NCI-H1105 (cell line): ENCODE measurements at regions not wholly inside any gene's neighbourhood (a gene's known extent, or its start where the extent isn't known, plus 50 kb on each side); places are given as distances from the start of the nearest gene placed in this dataset.

Experiments used
- DNase-seq: peaks from one replicate; lab custom pipeline; 2025; lab: John Stamatoyannopoulos, UW

DNA sequence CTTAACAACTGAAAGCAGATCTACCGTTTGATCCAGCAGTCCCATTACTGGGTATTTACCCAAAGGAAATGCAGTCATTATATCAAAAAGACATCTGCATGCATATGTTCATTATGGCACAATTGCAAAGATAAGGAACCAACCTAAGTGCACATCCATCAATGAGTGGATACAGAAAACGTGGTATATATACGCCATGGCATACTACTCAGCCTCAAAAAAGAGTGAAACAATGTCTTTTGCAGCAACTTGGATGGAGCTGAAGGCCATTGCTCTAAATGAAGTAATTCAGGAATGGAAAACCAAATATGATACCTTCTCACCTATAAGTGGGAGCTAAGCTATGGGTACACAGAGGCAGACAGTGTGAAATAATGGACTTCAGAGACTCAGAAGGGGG is 169.3 kb downstream of the ZBTB18 start:
- no peak for DNase-seq

DNA sequence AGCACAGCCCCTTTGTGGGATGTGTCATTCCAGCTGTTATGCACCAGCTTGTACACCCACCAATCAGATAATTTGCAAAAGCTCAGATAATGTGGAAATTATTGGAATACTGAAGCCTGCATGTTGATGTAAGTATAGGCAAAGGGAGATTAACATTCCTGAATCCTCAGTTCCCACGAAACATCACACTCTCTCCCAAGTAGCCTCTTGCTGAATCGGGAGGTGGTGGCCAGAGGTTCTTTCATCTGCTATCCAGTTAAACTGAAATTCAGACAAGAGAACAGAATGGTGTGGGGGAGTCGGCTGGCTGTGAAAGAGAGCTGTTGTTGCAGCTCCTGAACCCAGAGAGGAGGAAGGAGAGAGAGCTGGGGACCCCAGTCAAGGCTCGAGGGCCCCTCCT is 170.9 kb downstream of the ZBTB18 start:
- DNase-seq = no peak

DNA sequence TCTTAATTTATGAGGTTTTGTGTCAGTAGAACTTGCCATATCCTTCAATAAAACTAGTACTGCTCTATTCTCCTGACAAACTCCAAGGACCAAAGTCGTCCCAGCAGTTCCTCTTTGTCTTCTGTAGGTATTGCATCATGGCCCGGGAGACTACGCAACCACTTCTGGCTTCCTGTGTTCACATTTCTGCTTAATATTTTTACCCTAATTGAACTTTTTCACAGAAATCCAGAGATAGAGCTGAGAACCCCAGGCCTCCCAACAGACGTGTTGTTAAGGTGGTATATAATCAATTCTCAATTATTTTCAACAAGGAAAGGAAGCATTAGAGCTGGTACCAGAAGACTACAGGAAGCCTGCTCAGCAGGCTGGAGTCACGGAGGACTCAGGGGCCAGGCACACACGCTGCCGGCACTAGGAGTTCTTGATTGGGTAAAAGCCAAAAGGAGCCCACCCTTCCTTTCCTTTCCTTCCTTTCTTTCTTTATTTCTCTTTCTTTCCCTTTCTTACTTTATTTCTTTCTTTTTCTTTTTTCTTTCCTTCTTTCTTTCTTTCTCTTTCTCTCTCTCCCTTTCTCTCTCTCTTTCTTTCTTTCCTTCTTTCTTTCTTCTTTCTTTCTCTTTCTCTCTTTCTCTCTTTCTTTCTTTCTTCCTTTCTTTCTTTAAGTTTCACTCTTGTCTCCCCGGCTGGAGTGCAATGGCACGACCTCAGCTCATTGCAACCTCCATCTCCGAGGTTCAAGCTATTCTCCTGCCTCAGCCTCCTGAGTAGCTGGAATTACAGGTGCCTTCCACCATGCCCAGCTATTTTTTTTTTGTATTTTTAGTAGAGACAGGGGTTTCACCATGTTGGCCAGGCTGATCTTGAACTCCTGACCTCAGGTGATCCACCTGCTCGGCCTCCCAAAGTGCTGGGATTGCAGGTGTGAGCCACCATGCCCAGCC is 173.7 kb downstream of the ZBTB18 start:
- DNase-seq = no peak

DNA sequence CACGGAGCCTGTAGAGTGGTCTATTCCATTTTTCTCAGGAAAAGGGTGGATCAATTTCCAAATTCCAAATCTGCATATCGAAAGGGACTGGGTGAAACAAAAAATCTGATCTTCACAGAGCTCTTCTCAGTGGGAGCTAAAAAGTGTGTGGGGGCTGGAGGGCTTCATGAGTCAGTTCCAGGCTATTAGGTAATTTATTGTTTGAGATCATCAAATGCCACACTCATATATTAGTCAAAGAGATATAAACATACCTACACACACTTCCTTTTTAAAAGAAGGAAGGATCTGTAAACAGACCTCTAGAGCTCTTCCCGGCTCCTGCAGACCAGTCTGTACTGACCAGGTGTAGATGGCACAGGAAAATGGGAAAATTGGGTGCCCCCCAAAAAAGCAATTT is 175.4 kb downstream of the ZBTB18 start:
- no peak for DNase-seq

DNA sequence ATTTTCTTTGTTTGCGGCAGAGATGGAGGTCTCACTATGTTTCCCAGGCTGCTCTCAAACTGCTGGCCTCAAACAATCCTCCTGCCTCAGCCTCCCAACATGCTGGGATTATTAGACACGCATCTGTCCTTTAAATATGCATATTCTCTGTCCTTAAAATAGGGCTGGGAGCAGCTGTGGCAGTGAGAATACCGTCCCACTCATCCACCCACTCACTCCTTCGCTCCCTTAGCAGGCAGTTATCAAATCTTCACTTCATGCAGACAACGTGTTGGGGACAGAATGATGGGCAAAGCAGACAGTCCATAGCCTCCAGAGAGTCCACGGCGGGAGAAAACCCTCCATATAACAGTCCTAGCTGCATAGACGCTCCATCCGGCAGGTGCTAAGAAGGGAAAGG is 179.4 kb downstream of the ZBTB18 start:
- no peak for DNase-seq

GRCh38 chr1:244231193-244231571 is 180.1 kb downstream of the ZBTB18 start:
- no peak for DNase-seq

DNA sequence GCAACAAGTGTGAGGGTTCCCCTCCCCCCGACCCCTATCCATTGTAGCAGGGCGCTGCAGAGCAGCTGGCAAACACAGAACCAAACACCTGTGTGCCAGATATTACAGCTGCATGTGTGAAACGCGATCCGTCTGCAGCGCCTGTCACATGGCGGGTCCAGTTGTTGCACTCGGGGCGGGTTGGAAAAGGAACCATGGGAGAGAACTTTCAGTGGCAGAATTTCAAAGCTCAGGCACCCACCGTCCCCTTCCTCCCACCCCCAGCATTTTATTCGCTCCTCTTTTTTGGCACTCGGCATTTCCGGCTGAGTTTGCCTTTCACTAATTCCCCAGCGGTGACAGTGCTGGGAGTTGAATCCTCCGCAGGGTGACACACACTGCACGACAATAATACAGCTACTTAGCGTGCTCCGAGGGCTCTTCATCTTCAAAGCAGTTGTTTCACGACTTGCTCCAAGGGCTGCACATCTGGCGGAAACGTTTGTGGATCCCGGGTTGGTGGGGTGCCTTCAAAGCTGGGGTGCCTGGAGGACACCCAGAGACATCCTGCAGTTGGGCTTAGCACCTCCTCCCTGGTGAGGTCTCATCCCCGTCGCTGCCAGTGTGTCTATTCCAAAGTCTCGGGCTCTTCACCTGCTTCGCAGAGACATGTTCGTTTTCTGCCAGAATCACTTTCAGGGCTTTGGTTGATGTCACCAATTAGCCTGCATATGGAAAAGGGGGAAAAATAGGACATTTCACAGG is 180.7 kb downstream of the ZBTB18 start:
- DNase-seq = peak; percentile 73

DNA sequence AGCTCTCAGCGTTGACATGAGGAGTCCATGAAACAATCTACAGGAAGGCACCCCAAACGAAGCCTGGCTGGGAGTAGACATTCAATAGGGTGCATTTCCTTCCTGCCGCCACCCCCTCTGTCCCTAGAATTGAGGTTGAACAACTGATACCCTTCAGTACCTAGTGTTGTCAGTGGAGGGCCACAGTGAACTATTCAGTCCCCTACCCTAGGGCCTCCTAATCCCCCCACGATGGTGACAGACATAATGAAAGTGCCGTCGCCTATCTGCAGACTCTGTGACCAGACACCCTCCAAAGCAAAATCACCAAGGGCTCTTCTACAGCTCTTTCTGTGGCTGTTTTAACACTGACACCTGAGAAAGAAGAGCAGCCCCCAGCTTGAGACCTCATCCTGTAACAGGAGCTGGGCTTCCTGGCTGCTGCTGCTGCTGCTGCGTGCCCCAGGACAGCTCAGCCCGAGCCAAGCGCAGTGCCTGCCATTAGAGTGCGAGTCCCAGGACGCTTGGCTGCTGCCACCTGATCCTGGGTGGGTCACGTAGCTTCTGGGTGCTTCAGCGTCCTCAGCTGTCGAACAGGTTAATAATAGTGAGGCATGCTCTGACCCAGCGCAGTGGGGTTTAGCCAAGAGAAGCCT is 183.0 kb downstream of the ZBTB18 start:
- DNase-seq = no peak

- DNase-seq = no peak
Observed at GRCh38 chr1:244235157-244235556, 184.1 kb downstream of the ZBTB18 start.

DNA sequence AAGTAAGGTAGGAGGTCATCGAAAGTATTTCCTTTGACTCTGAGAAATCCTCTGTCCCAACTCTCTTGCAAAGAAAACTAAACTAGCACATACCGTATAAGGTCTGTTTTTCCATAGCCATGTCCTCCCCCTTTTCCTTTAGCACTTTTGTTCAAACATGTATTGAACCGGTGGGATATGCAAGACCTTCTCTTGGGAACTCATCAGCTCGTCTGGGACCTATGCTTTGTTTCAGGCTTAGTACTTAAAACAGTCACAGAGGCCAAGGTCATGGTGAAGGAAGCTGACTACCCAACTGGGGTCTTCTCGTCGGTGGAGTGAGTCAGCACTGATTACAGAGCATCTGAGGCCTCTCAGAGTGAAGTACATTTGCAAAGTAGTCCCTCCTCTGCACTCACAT is 185.0 kb downstream of the ZBTB18 start:
- no peak for DNase-seq

GRCh38 chr1:244236721-244237120 is 185.6 kb downstream of the ZBTB18 start:
- no peak for DNase-seq

DNA sequence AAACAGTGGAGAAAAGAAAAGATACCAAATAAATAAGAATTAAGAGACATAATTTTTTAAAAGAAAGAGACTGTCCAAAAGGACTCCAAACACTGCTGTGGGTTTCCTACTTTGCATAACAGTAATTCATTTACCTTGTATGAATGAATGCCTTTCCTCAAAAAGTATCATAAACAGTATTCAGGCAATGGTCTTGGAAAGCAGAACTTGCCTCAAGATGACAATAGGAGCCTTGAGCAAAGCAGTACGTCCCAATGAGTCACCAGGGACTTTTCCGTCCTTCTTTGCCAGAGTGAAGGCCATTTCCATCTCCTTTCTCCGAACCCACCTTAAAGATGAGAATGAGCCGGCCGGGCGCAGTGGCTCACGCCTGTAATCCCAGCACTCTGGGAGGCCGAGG is 186.4 kb downstream of the ZBTB18 start:
- no peak for DNase-seq

GRCh38 chr1:244239261-244239770 is 188.2 kb downstream of the ZBTB18 start:
- peak; percentile 48 for DNase-seq

- no peak for DNase-seq
Observed at GRCh38 chr1:244241438-244241837, 190.4 kb downstream of the ZBTB18 start.

DNA sequence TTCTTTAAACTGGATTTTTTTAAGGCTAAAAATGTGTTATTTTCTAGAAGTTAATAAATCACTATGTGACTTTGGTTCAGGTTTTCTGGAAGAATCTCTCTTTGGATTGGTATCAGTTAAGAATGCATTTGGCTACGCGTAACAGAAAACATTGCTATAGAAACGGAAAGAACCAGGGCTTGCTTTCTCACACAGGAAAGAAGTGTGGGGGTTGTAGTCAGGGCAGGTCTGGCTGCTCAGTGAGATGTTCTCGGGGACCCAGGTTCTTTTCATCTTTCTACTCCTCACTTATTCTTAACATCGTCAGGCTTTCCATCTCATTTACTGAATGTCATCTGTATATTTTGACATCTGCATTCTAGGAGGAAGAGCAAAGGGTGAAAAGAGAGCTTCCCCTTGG is 191.4 kb downstream of the ZBTB18 start:
- DNase-seq = no peak

DNA sequence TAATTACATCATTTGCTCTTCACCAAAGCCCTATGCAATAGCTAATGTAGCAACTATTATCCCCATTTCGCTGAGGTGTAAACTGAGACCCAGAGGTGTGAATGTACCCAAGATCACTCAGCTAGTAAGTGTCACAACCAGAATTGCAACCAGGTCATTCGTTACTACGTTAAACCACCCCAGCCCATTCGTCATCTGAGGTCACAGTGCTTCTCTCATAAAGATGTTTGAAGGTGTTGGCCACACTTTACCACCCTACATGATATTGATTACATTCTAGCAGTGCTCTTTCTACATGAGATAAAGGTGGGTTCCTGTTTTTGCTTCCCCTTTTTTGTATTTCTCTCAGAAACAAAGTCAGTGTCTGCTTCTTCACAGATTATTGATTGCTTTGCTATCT is 195.3 kb downstream of the ZBTB18 start:
- no peak for DNase-seq

DNA sequence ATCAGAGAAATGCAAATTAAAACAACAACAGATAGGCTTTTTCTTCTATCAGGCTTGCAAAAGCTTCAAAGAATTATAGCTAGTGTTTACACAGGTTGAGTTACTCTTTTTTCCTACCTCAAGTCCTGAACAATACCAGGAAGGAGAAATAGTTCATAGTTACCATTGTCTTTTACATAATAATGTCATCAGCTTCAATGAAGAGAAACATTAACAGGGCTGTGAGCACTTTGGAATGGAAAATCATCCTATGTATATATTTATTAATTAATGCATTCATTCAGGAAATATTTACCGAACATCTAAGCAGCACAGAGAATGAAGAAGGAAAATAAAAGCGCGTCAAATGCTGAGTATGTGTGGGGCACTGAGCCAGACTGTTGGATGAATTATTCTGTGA is 197.3 kb downstream of the ZBTB18 start:
- DNase-seq = no peak

DNA sequence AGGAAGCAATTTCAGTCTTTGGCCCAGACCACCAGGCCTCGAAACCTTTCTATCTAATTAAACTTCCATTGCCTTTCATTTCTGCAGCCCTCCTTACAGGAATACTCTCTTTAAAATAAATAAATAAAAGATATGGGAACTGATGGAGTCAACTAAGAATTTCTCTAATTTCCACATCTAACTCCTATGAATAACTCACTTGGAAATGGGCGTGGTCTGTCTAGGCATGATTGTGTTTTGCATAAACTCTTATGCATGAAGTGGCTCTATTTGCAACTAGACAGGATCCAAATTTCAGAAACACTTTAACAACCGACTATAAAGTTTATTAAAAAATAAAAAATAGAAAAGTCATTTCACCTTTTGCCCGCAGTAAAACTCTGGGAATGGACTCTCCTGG is 199.5 kb downstream of the ADSS2 start:
- no peak for DNase-seq

DNA sequence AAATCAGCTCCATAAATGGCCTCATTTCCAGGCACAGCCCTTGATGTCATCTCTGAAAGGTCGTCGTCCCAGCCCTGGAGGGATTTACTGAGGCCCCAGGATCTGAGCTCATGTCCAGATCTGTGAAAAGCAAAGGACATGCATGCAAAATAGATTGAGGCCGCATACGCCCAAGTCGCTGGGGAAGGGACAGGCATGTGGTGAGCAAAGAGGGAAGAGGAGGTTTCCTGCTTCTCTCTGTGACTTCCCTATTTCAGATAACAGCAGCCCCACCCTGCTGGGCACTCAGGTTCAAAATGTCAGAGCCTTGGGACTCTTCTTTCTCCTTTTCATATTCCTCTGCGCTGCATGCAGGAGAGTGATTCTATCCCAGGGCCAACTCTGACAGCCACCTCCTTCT is 197.2 kb downstream of the ADSS2 start:
- DNase-seq = no peak

DNA sequence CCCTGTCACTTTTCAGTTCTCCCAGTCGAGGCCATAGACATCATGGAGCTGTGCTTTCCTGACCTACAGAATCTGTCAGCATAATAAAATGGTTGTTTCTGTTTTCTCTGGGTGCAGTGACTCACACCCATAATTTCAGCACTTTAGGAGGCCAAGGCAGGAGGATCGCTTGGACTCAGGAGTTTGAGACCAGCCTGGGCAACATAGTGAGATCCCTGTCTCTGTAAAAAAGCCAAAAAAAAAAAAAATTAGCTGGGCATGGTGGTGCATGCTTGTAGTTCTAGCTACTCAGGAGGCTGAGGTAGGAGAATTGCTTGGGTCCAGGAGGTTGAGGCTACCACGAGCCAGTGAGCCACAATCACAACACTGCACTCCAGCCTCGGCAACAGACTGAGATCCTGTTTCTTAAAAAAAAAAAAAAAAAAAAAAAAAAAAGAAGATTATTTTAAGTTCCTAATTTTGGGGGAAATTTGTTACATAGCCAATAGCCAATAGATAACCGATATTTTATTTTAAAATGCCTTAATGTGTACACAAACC is 196.2 kb downstream of the ADSS2 start:
- no peak for DNase-seq

- no peak for DNase-seq
Observed at GRCh38 chr1:244256086-244256676, 195.5 kb downstream of the ADSS2 start.

DNA sequence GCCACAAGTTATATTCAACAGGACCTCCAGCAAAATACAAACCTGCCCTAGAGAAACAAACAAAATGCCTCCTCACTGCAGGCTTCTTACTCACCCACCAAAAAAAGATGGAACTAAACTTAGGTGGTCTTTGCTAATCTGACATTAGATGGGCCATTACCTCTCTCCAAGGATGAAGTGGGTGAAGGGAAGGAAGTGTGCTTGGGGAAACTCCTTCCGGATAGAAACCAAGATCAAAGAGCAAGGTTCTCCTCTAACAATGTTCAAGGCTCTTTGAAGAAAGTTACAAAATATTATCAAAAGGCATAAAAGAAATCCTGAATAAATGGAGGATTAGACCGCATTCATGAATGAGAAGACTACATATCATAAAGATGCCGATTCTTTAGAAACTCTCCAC is 187.5 kb downstream of the ADSS2 start:
- DNase-seq = no peak
